Testis (tissue), 2 donors: ENCODE measurements at regions not wholly inside any gene's neighbourhood (a gene's known extent, or its start where the extent isn't known, plus 50 kb on each side); places are given as distances from the start of the nearest gene placed in this dataset.

Experiments used
- DNase-seq: peaks from one replicate; pipeline ENCODE4 v3.0.0-alpha.2; 2019
- H3K27ac ChIP-seq, 2 donors: fragments of 200-600 bp; sonication (generic); one replicate each; pipeline ENCODE4 v1.5.1; 2019
- H3K27me3 ChIP-seq: fragments of 200-600 bp; sonication (generic); one replicate; pipeline ENCODE4 v1.5.1; 2019
- H3K36me3 ChIP-seq: fragments of 200-600 bp; sonication (generic); one replicate; pipeline ENCODE4 v1.5.1; 2017; ENCODE audit warnings: low read depth; ENCODE audit errors: missing control alignments
- H3K4me1 ChIP-seq: fragments of 200-600 bp; sonication (generic); one replicate; pipeline ENCODE4 v1.5.1; 2019
- H3K4me3 ChIP-seq, 2 donors: fragments of 200-600 bp; sonication (generic); one replicate each; pipeline ENCODE4 v1.5.1; 2017 to 2019
- H3K9me3 ChIP-seq: fragments of 200-600 bp; sonication (generic); one replicate; pipeline ENCODE4 v1.5.1; 2017
- CTCF ChIP-seq, 3 experiments: fragments of 450-650 bp in 2 of 3; fragments of 200-600 bp in 1 of 3; sonication (generic) in 1 of 3; IDR thresholded peaks; one replicate each; pipeline ENCODE4 v1.5.1; 2016 to 2019; ENCODE audit warnings: antibody characterized with exemption in 3 of 3, mild to moderate bottlenecking in 2 of 3, moderate library complexity in 1 of 3
- POLR2A ChIP-seq: fragments of 450-650 bp; IDR thresholded peaks from one replicate; pipeline ENCODE4 v1.6.1; 2017; ENCODE audit warnings: antibody characterized with exemption, mild to moderate bottlenecking, moderate library complexity
- WGBS, 2 donors: methylation state at CpG; one replicate each; pipeline ENCODE4 v1.1.5; 2018; 5-methylcytosine and 5-hydroxymethylcytosine counted together
- intact Hi-C: fragments of 100-400 bp; cut with DNase I; formaldehyde crosslinking; loops from one replicate; pipeline ENCODE4 v1.15.1; 2023; ENCODE audit warnings: low total_unique reads

GRCh38 chr7:67866812-67867211 lies 870.2 kb downstream of the TYW1 start:
- Histone ChIP-seq H3K9me3 (no peaks in the 10 kb centered on the region), H3K27ac (no peak overlapping the region), H3K4me3 (no peak overlapping the region), H3K4me1 (no peaks in the 10 kb centered on the region), H3K27me3 (no peaks in the 10 kb centered on the region), H3K36me3 (no peaks in the 10 kb centered on the region)
- intact Hi-C loops, result no loop called here
- TF ChIP-seq CTCF (IDR thresholded peaks at IDR 0.05) (no peak), POLR2A (no peak)
- WGBS, 2 donors, result 96% methylated on average over 3 of the region's 3 CpGs
- no peak for DNase-seq

GRCh38 chr7:67870396-67870795 lies 873.8 kb downstream of the TYW1 start:
- Histone ChIP-seq H3K4me3 (no peak overlapping the region), H3K4me1 (no peaks in the 10 kb centered on the region), H3K27me3 (no peaks in the 10 kb centered on the region), H3K9me3 (no peaks in the 10 kb centered on the region), H3K36me3 (no peaks in the 10 kb centered on the region), H3K27ac (no peak overlapping the region)
- no peak for DNase-seq
- intact Hi-C loops, result no loop called here
- TF ChIP-seq POLR2A (no peak), CTCF (IDR thresholded peaks at IDR 0.05) (no peak)
- WGBS, 2 donors, result 86 to 91% methylated on average over 2 of the region's 2 CpGs

GRCh38 chr7:67875558-67875957 lies 878.9 kb downstream of the TYW1 start:
- Histone ChIP-seq H3K27me3 (no peaks in the 10 kb centered on the region), H3K4me1 (no peaks in the 10 kb centered on the region), H3K4me3 (no peak overlapping the region), H3K27ac (no peak overlapping the region), H3K36me3 (no peaks in the 10 kb centered on the region), H3K9me3 (no peaks in the 10 kb centered on the region)
- intact Hi-C loops, result no loop called here
- DNase-seq, result no peak
- WGBS, 2 donors, result 57 to 64% methylated on average over 4 of the region's 4 CpGs
- no peak for TF ChIP-seq CTCF (IDR thresholded peaks at IDR 0.05)
- no peak for TF ChIP-seq POLR2A

GRCh38 chr7:67878808-67879207 lies 882.2 kb downstream of the TYW1 start:
- no peak for DNase-seq
- TF ChIP-seq CTCF (IDR thresholded peaks at IDR 0.05) (no peak), POLR2A (no peak)
- Histone ChIP-seq H3K9me3 (no peaks in the 10 kb centered on the region), H3K36me3 (no peaks in the 10 kb centered on the region), H3K27me3 (no peaks in the 10 kb centered on the region), H3K4me3 (peak overlapping the region in 1 of 2 donors; percentile 12), H3K27ac (no peak overlapping the region), H3K4me1 (no peaks in the 10 kb centered on the region)
- 48 to 69% methylated on average over 8 of the region's 8 CpGs for WGBS, 2 donors
- intact Hi-C loops, result no loop called here

GRCh38 chr7:67882843-67883242 lies 886.2 kb downstream of the TYW1 start:
- intact Hi-C loops, result no loop called here
- Histone ChIP-seq H3K27me3 (no peaks in the 10 kb centered on the region), H3K27ac (no peak overlapping the region), H3K4me1 (no peaks in the 10 kb centered on the region), H3K4me3 (no peak overlapping the region), H3K9me3 (no peaks in the 10 kb centered on the region), H3K36me3 (no peaks in the 10 kb centered on the region)
- WGBS, 2 donors, result 80 to 96% methylated on average over 1 of the region's 1 CpG
- TF ChIP-seq POLR2A (no peak), CTCF (IDR thresholded peaks at IDR 0.05) (no peak)
- no peak for DNase-seq
